ENCODE measurements at regions not wholly inside any gene's neighbourhood (a gene's known extent, or its start where the extent isn't known, plus 50 kb on each side); places are given as distances from the start of the nearest gene placed in this dataset.

- TF ChIP-seq WT1 (tag by site-specific recombination; IDR thresholded peaks at IDR 0.05) (no peak), ZNF324 (tag by site-specific recombination; IDR thresholded peaks at IDR 0.05) (no peak), ZEB2 (tag by site-specific recombination; IDR thresholded peaks at IDR 0.05) (no peak)
- TF ChIP-seq, protein P1, sequence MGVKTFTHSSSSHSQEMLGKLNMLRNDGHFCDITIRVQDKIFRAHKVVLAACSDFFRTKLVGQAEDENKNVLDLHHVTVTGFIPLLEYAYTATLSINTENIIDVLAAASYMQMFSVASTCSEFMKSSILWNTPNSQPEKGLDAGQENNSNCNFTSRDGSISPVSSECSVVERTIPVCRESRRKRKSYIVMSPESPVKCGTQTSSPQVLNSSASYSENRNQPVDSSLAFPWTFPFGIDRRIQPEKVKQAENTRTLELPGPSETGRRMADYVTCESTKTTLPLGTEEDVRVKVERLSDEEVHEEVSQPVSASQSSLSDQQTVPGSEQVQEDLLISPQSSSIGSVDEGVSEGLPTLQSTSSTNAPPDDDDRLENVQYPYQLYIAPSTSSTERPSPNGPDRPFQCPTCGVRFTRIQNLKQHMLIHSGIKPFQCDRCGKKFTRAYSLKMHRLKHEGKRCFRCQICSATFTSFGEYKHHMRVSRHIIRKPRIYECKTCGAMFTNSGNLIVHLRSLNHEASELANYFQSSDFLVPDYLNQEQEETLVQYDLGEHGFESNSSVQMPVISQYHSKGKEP (tag by site-specific recombination; IDR thresholded peaks at IDR 0.05): no peak
These were observed 131.6 kb upstream of the TCF21 start (continued) for GRCh38 chr6:133757335-133757734.

- no peaks in the 10 kb centered on the region for H3K36me3 ChIP-seq (ENCODE audit: control insufficient read depth in 2 of 2, insufficient read depth in 1 of 2, low read length in 2 of 2)
- no peak overlapping the region for H3K4me3 ChIP-seq (ENCODE audit: low read depth, low read length)
- CTCF ChIA-PET: no interaction called here
- H3K4me1 ChIP-seq (ENCODE audit: control insufficient read depth, insufficient read depth, low read length): peaks cover 4% of the 10 kb centered on the region; the same call in 1 of the 2 replicates
- TF ChIP-seq HOXA7 (CRISPR knock-in tag; IDR thresholded peaks at IDR 0.05; ENCODE audit: borderline replicate concordance) (no peak), ZNF664 (tag by site-specific recombination; IDR thresholded peaks at IDR 0.05) (peak; percentile 37; the same call in 1 of the 2 replicates)
- no peak overlapping the region for H3K27ac ChIP-seq (ENCODE audit: extremely low read depth, low read depth, low read length)
- POLR2A ChIA-PET: no interaction called here
- H3K9me3 ChIP-seq (ENCODE audit: control insufficient read depth, insufficient read depth, low read depth, low read length): no peaks in the 10 kb centered on the region
These were observed 130.0 kb upstream of the TCF21 start for GRCh38 chr6:133758815-133759335.

- ChIA-PET POLR2A (no interaction called here), CTCF (no interaction called here)
- Histone ChIP-seq H3K4me1 (ENCODE audit: control insufficient read depth, insufficient read depth, low read length) (peaks cover 4% of the 10 kb centered on the region; the same call in 1 of the 2 replicates), H3K27ac (ENCODE audit: extremely low read depth, low read depth, low read length) (no peak overlapping the region), H3K36me3 (ENCODE audit: control insufficient read depth in 2 of 2, insufficient read depth in 1 of 2, low read length in 2 of 2) (no peaks in the 10 kb centered on the region), H3K9me3 (ENCODE audit: control insufficient read depth, insufficient read depth, low read depth, low read length) (no peaks in the 10 kb centered on the region), H3K4me3 (ENCODE audit: low read depth, low read length) (no peak overlapping the region)
- no peak for TF ChIP-seq OVOL3 (tag by site-specific recombination; IDR thresholded peaks at IDR 0.05)
- no peak for TF ChIP-seq ZNF175 (tag by site-specific recombination; IDR thresholded peaks at IDR 0.05)
- TF ChIP-seq, protein P2, sequence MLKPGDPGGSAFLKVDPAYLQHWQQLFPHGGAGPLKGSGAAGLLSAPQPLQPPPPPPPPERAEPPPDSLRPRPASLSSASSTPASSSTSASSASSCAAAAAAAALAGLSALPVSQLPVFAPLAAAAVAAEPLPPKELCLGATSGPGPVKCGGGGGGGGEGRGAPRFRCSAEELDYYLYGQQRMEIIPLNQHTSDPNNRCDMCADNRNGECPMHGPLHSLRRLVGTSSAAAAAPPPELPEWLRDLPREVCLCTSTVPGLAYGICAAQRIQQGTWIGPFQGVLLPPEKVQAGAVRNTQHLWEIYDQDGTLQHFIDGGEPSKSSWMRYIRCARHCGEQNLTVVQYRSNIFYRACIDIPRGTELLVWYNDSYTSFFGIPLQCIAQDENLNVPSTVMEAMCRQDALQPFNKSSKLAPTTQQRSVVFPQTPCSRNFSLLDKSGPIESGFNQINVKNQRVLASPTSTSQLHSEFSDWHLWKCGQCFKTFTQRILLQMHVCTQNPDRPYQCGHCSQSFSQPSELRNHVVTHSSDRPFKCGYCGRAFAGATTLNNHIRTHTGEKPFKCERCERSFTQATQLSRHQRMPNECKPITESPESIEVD (tag by site-specific recombination; IDR thresholded peaks at IDR 0.05): peak; percentile 46
- peak; percentile 61 for TF ChIP-seq WT1 (tag by site-specific recombination; IDR thresholded peaks at IDR 0.05)
These were observed 129.4 kb upstream of the TCF21 start for GRCh38 chr6:133759524-133759923.

- H3K4me1 ChIP-seq (ENCODE audit: control insufficient read depth, insufficient read depth, low read length): peaks cover 4% of the 10 kb centered on the region; the same call in 1 of the 2 replicates
- H3K36me3 ChIP-seq (ENCODE audit: control insufficient read depth in 2 of 2, insufficient read depth in 1 of 2, low read length in 2 of 2): no peaks in the 10 kb centered on the region
- H3K9me3 ChIP-seq (ENCODE audit: control insufficient read depth, insufficient read depth, low read depth, low read length): no peaks in the 10 kb centered on the region
- ChIA-PET CTCF (interaction anchor here (0.6 to 1.7 kb wide), 4 partner anchors 76 to 343 kb away, joined by 3 to 5 read pairs (median 4); no protein-coding TSS in a partner anchor), POLR2A (no interaction called here)
- H3K4me3 ChIP-seq (ENCODE audit: low read depth, low read length): no peak overlapping the region
- H3K27ac ChIP-seq (ENCODE audit: extremely low read depth, low read depth, low read length): no peak overlapping the region
- TF ChIP-seq, protein P3, sequence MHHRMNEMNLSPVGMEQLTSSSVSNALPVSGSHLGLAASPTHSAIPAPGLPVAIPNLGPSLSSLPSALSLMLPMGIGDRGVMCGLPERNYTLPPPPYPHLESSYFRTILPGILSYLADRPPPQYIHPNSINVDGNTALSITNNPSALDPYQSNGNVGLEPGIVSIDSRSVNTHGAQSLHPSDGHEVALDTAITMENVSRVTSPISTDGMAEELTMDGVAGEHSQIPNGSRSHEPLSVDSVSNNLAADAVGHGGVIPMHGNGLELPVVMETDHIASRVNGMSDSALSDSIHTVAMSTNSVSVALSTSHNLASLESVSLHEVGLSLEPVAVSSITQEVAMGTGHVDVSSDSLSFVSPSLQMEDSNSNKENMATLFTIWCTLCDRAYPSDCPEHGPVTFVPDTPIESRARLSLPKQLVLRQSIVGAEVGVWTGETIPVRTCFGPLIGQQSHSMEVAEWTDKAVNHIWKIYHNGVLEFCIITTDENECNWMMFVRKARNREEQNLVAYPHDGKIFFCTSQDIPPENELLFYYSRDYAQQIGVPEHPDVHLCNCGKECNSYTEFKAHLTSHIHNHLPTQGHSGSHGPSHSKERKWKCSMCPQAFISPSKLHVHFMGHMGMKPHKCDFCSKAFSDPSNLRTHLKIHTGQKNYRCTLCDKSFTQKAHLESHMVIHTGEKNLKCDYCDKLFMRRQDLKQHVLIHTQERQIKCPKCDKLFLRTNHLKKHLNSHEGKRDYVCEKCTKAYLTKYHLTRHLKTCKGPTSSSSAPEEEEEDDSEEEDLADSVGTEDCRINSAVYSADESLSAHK (tag by site-specific recombination; IDR thresholded peaks at IDR 0.05): no peak
- TF ChIP-seq ZNF521 (tag by site-specific recombination; IDR thresholded peaks at IDR 0.05) (no peak), ZNF423 (tag by site-specific recombination; IDR thresholded peaks at IDR 0.05) (no peak), ZSCAN16 (tag by site-specific recombination; IDR thresholded peaks at IDR 0.05) (no peak), ZNF658 (tag by site-specific recombination; IDR thresholded peaks at IDR 0.05) (no peak), WT1 (tag by site-specific recombination; IDR thresholded peaks at IDR 0.05) (no peak), ZNF518A (tag by site-specific recombination; conservative IDR thresholded peaks at IDR 0.05; ENCODE audit: low read depth) (no peak)
- TF ChIP-seq, protein P4, sequence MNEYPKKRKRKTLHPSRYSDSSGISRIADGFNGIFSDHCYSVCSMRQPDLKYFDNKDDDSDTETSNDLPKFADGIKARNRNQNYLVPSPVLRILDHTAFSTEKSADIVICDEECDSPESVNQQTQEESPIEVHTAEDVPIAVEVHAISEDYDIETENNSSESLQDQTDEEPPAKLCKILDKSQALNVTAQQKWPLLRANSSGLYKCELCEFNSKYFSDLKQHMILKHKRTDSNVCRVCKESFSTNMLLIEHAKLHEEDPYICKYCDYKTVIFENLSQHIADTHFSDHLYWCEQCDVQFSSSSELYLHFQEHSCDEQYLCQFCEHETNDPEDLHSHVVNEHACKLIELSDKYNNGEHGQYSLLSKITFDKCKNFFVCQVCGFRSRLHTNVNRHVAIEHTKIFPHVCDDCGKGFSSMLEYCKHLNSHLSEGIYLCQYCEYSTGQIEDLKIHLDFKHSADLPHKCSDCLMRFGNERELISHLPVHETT (tag by site-specific recombination; IDR thresholded peaks at IDR 0.05): no peak
These were observed 127.2 kb upstream of the TCF21 start for GRCh38 chr6:133761706-133762105.

Data from HEK293 (cell line).